MM.1S (cell line): ENCODE measurements at regions not wholly inside any gene's neighbourhood (a gene's known extent, or its start where the extent isn't known, plus 50 kb on each side); places are given as distances from the start of the nearest gene placed in this dataset.

Experiments
- DNase-seq: peaks from one replicate; pipeline ENCODE4 v3.0.0-alpha.2; 2015
- H2AFZ ChIP-seq: fragments of 300-600 bp; sonication (generic); 2 replicates; pipeline ENCODE4 v1.6.0; 2016; ENCODE audit warnings: antibody characterized with exemption, low read length
- H3F3A ChIP-seq: fragments of 300-600 bp; sonication (generic); 2 replicates; pipeline ENCODE4 v1.6.1; 2016; ENCODE audit warnings: mild to moderate bottlenecking, antibody characterized with exemption, low read length, moderate library complexity, mixed read lengths; ENCODE audit not compliant: insufficient read depth
- H3K27ac ChIP-seq: fragments of 300-600 bp; sonication (generic); 2 replicates; pipeline ENCODE4 v1.5.1; 2016; ENCODE audit warnings: mild to moderate bottlenecking, low read length
- H3K27me3 ChIP-seq: fragments of 300-600 bp; sonication (generic); replicated peaks from 2 replicates; pipeline ENCODE4 v1.6.0; 2016; ENCODE audit warnings: low read length; ENCODE audit not compliant: insufficient read depth
- H3K36me3 ChIP-seq: fragments of 300-600 bp; sonication (generic); replicated peaks from 2 replicates; pipeline ENCODE4 v1.6.1; 2016; ENCODE audit warnings: mild to moderate bottlenecking, low read length, mixed read lengths; ENCODE audit not compliant: insufficient read depth
- H3K4me1 ChIP-seq: fragments of 300-600 bp; sonication (generic); 2 replicates; pipeline ENCODE4 v1.6.1; 2016; ENCODE audit warnings: low read length, mixed read lengths
- H3K4me2 ChIP-seq: fragments of 300-600 bp; sonication (generic); 2 replicates; pipeline ENCODE4 v1.6.0; 2016; ENCODE audit warnings: low read depth, low read length
- H3K4me3 ChIP-seq: fragments of 300-600 bp; sonication (generic); 2 replicates; pipeline ENCODE4 v1.5.1; 2016; ENCODE audit warnings: low read length, mixed read lengths
- H3K79me2 ChIP-seq: fragments of 300-600 bp; sonication (generic); 2 replicates; pipeline ENCODE4 v1.6.1; 2016; ENCODE audit warnings: mixed run types, low read length, mixed read lengths
- H3K9ac ChIP-seq: fragments of 300-600 bp; sonication (generic); 2 replicates; pipeline ENCODE4 v1.6.1; 2016; ENCODE audit warnings: low read length, mixed read lengths
- H3K9me2 ChIP-seq: fragments of 300-600 bp; sonication (generic); replicated peaks from 2 replicates; pipeline ENCODE4 v1.6.1; 2016; ENCODE audit warnings: mild to moderate bottlenecking, low read length, mixed read lengths; ENCODE audit not compliant: insufficient read depth
- H3K9me3 ChIP-seq: fragments of 300-600 bp; sonication (generic); replicated peaks from 2 replicates; pipeline ENCODE4 v1.6.1; 2016; ENCODE audit warnings: mild to moderate bottlenecking, low read length, mixed read lengths; ENCODE audit not compliant: insufficient read depth
- H4K20me1 ChIP-seq: fragments of 300-600 bp; sonication (generic); 2 replicates; pipeline ENCODE4 v1.6.1; 2016; ENCODE audit warnings: mild to moderate bottlenecking, low read length, moderate library complexity, mixed read lengths; ENCODE audit not compliant: insufficient read depth
- CTCF ChIP-seq: fragments of 300-600 bp; sonication (generic); IDR thresholded peaks from 2 replicates; pipeline ENCODE4 v1.5.1; 2016; ENCODE audit warnings: antibody characterized with exemption, low read length, mixed read lengths
- EZH2 ChIP-seq: fragments of 300-600 bp; sonication (generic); optimal IDR thresholded peaks from 2 replicates; pipeline ENCODE3; 2017; ENCODE audit warnings: low read depth, mild to moderate bottlenecking, antibody characterized with exemption, low read length, mixed read lengths
- EZH2phosphoT487 ChIP-seq: fragments of 300-600 bp; sonication (generic); IDR thresholded peaks from 2 replicates; pipeline ENCODE4 v1.6.1; 2018; ENCODE audit warnings: antibody characterized with exemption, low read length

DNA sequence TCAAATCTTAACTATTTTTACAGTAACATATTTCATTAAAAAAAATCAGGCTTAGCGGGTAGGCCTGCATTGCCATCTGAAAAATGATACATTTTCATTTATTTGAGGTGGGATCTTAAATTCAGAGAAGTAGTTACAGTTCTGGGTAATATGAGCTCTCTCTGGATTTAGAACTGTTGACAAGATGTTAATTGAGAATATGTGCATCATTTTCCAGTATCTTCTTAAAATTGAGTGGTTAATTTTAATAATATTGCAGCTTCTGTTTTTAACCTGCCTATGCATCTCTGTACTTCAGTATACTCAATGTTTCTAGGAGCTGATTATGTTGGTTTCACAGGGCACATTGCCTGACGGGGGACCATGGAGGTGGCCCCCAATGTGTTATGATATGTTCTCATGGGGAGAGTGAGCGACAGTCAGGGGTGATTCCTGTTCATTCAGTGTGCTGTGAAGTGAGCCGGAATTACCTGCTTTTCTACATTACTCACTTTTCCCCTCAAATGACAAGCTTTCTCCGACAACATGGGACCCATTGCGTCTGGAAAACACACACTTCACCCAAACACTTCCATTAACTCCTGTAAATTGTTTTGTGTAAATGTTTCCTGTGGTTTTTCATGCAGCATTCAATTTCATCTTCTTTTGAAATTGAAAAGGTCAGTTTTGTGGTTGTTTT lies 406.2 kb downstream of the MTX2 start:
- no peaks in the 10 kb centered on the region for H3K9me3 ChIP-seq
- no peaks in the 10 kb centered on the region for H4K20me1 ChIP-seq
- no peaks in the 10 kb centered on the region for H3K4me1 ChIP-seq
- no peaks in the 10 kb centered on the region for H3K79me2 ChIP-seq
- H3K27ac ChIP-seq, result no peak overlapping the region
- H3K9ac ChIP-seq, result no peak overlapping the region
- no peaks in the 10 kb centered on the region for H3F3A ChIP-seq
- no peak for TF ChIP-seq EZH2
- TF ChIP-seq CTCF, result no peak
- TF ChIP-seq EZH2phosphoT487, result no peak
- H2AFZ ChIP-seq, result no peak overlapping the region
- no peaks in the 10 kb centered on the region for H3K27me3 ChIP-seq
- no peaks in the 10 kb centered on the region for H3K9me2 ChIP-seq
- no peak for DNase-seq
- H3K4me3 ChIP-seq, result no peak overlapping the region
- no peaks in the 10 kb centered on the region for H3K36me3 ChIP-seq
- no peak overlapping the region for H3K4me2 ChIP-seq

DNA sequence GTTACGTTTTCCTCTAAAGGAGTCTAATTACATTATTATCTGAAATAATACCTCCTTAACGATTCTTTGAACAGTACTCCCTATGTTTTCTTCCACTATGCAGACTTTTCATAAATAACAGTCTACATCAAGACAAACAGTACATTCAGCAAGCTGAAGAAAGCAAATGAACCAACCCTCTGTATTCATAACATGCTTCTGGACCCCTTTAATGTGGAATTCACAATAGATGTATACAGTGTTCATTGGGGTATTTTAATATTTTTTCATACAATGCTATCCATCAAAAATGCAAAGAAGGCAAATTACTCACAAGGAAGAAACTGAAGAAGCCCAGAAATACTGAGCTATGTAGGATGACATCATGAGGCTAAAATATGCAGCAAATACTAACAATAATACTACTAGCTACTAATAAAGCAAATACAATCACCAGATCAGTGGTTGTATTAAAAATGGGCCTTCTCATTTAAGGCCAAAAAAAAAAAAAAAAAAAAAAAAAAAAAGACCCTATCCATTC lies 408.6 kb downstream of the MTX2 start:
- no peaks in the 10 kb centered on the region for H3K27me3 ChIP-seq

DNA sequence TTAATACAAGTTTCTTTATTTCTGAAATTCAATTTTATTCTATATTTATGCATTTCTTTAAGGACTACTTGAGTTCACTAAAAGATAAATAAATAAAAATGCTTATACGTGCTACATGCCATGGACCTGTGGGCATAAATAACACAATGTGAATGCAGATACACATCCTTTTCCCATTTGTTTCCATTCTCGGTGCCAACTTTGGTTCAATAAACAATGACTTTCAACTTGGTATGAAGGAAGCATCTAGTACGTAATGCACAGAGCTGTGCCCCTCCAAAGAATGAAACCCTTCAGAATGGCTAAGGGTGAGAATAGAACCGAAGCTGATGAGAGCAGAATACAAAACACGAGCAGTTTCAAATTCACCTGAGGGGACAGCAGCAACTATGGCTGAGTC lies 409.3 kb downstream of the MTX2 start:
- H3K36me3 ChIP-seq, result no peaks in the 10 kb centered on the region
- H3K4me3 ChIP-seq, result no peak overlapping the region
- H3K27me3 ChIP-seq, result no peaks in the 10 kb centered on the region
- H3K9me3 ChIP-seq, result no peaks in the 10 kb centered on the region
- no peak overlapping the region for H3K9ac ChIP-seq
- H4K20me1 ChIP-seq, result no peaks in the 10 kb centered on the region
- no peaks in the 10 kb centered on the region for H3F3A ChIP-seq
- H3K9me2 ChIP-seq, result no peaks in the 10 kb centered on the region
- H3K27ac ChIP-seq, result no peak overlapping the region
- no peaks in the 10 kb centered on the region for H3K4me1 ChIP-seq
- H2AFZ ChIP-seq, result no peak overlapping the region
- no peak for TF ChIP-seq EZH2
- TF ChIP-seq CTCF, result no peak
- no peak for TF ChIP-seq EZH2phosphoT487
- DNase-seq, result no peak
- no peak overlapping the region for H3K4me2 ChIP-seq
- no peaks in the 10 kb centered on the region for H3K79me2 ChIP-seq

More for the DNA sequence above, 408.6 kb downstream of the MTX2 start:
- Histone ChIP-seq H3K4me1 (no peaks in the 10 kb centered on the region), H4K20me1 (no peaks in the 10 kb centered on the region), H3K9me3 (no peaks in the 10 kb centered on the region), H3K4me3 (no peak overlapping the region), H3K9ac (no peak overlapping the region), H3K4me2 (no peak overlapping the region), H3K9me2 (no peaks in the 10 kb centered on the region), H3K36me3 (no peaks in the 10 kb centered on the region), H3K79me2 (no peaks in the 10 kb centered on the region), H3K27ac (no peak overlapping the region), H3F3A (no peaks in the 10 kb centered on the region), H2AFZ (no peak overlapping the region)
- TF ChIP-seq EZH2phosphoT487, result no peak
- TF ChIP-seq EZH2, result no peak
- no peak for TF ChIP-seq CTCF
- DNase-seq, result no peak
